ENCODE measurements at regions not wholly inside any gene's neighbourhood (a gene's known extent, or its start where the extent isn't known, plus 50 kb on each side); places are given as distances from the start of the nearest gene placed in this dataset.

- H2BK12ac ChIP-seq (ENCODE audit: low read length in 2 of 2) = no peak overlapping the region
- H3K18ac ChIP-seq (ENCODE audit: low read depth in 1 of 2, low read length in 2 of 2) = no peak overlapping the region
- WGBS = 75% methylated on average over 2 of the region's 3 CpGs
- no peak overlapping the region for H3K27ac ChIP-seq (ENCODE audit: low read length, poor library complexity, severe bottlenecking)
- no peaks in the 10 kb centered on the region for H3K4me1 ChIP-seq (ENCODE audit: control insufficient read depth, insufficient read depth, low read depth, low read length)
- no peak overlapping the region for H3K23ac ChIP-seq (ENCODE audit: low read length in 2 of 2)
- H3K27me3 ChIP-seq (ENCODE audit: control insufficient read depth in 1 of 2, insufficient read depth in 1 of 2, low read length in 2 of 2) = no peaks in the 10 kb centered on the region
- H4K91ac ChIP-seq (ENCODE audit: low read length) = no peak overlapping the region
- H3K4ac ChIP-seq (ENCODE audit: low read depth in 1 of 2, low read length in 2 of 2) = no peak overlapping the region
- H3K9me3 ChIP-seq (ENCODE audit: control insufficient read depth, low read length) = no peaks in the 10 kb centered on the region
- no peak overlapping the region for H3K9ac ChIP-seq (ENCODE audit: low read length)
- H3K14ac ChIP-seq (ENCODE audit: low read length in 2 of 2) = no peak overlapping the region
- no peak overlapping the region for H2BK5ac ChIP-seq (ENCODE audit: low read depth, low read length, poor library complexity, severe bottlenecking)
- no peak overlapping the region for H4K8ac ChIP-seq (ENCODE audit: low read length)
- H2AFZ ChIP-seq (ENCODE audit: low read depth, low read length) = no peak overlapping the region
- no peak overlapping the region for H2AK5ac ChIP-seq (ENCODE audit: low read length, severe bottlenecking)
- H3K4me3 ChIP-seq (ENCODE audit: insufficient read depth in 1 of 2, low read depth in 1 of 2, low read length in 2 of 2) = no peak overlapping the region
- DNase-seq = no peak
- H2BK120ac ChIP-seq (ENCODE audit: low read depth, low read length) = no peak overlapping the region
- no peaks in the 10 kb centered on the region for H3K36me3 ChIP-seq (ENCODE audit: control insufficient read depth in 1 of 2, insufficient read depth in 2 of 2, low read depth in 1 of 2, low read length in 2 of 2)
- no peak overlapping the region for H2BK15ac ChIP-seq (ENCODE audit: low read depth, poor library complexity, severe bottlenecking)
- no peak overlapping the region for H3K4me2 ChIP-seq (ENCODE audit: low read length, poor library complexity, severe bottlenecking)
- H3K79me1 ChIP-seq (replicated peaks; ENCODE audit: low read length, poor library complexity, severe bottlenecking) = no peaks in the 10 kb centered on the region
Measured at GRCh38 chr7:113170591-113170990, 52.2 kb upstream of the SMIM30 start.
